ENCODE measurements at regions not wholly inside any gene's neighbourhood (a gene's known extent, or its start where the extent isn't known, plus 50 kb on each side); places are given as distances from the start of the nearest gene placed in this dataset.

DNA sequence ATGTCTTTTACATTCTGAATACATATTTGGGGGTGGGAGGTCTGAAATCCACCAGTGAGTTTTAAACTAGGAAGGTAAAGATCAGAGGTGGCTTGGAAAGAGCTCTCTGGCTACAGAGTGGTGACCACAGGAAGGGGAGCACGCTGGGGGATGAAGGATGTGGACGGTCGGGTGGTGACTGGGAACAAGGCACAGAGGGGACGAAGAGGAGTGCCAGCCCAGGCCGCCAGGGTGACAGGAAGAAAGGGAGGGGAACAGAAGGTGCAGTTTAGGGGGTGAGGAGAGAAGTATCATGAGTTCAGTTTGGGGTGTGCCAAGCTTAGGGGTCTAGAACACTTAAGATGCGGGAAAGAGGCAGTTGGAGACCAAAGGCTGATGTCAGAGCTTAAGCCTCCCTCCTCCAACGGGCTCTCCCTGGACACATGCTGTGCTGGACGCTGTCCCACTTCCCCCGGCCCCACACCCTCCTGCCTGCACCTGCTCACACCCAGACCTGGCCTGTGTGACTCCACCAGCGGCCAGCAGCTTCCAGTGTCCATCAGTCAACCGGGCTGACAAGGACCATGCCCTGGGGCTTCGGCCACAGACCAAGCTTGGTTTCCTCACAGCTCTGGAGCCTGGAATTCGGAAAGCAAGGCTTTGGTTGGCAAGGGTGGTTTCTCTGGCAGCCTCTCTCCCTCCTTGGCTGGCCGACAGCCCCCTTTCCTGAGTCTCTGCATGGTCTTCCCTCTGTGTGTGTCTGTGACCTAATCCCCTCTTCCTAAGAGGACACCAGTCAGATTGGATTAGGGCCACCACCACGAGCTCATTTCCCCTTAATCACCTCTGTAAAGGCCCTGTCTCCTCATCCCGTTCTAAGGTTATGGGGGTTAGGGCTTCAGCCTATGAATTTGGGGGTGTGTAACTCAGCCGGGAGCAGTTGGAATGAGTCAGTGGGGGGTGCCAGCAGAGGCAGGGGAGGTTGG is 120.4 kb upstream of the IQSEC1 start:
- DNase-seq: no peak
- H3K4me3 ChIP-seq: no peak overlapping the region
- no peaks in the 10 kb centered on the region for H3K36me3 ChIP-seq
- H3K9ac ChIP-seq (ENCODE audit: low read depth in 2 of 2, low read length in 2 of 2): no peak overlapping the region
- H3K9me3 ChIP-seq: no peaks in the 10 kb centered on the region
- TF ChIP-seq, protein P1, sequence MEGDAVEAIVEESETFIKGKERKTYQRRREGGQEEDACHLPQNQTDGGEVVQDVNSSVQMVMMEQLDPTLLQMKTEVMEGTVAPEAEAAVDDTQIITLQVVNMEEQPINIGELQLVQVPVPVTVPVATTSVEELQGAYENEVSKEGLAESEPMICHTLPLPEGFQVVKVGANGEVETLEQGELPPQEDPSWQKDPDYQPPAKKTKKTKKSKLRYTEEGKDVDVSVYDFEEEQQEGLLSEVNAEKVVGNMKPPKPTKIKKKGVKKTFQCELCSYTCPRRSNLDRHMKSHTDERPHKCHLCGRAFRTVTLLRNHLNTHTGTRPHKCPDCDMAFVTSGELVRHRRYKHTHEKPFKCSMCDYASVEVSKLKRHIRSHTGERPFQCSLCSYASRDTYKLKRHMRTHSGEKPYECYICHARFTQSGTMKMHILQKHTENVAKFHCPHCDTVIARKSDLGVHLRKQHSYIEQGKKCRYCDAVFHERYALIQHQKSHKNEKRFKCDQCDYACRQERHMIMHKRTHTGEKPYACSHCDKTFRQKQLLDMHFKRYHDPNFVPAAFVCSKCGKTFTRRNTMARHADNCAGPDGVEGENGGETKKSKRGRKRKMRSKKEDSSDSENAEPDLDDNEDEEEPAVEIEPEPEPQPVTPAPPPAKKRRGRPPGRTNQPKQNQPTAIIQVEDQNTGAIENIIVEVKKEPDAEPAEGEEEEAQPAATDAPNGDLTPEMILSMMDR (IDR thresholded peaks at IDR 0.05): no peak
- intact Hi-C loops (cut with DNase I): no loop called here
- no peaks in the 10 kb centered on the region for H3K27me3 ChIP-seq
- no peaks in the 10 kb centered on the region for H3K4me1 ChIP-seq
- no peak overlapping the region for H3K27ac ChIP-seq

DNA sequence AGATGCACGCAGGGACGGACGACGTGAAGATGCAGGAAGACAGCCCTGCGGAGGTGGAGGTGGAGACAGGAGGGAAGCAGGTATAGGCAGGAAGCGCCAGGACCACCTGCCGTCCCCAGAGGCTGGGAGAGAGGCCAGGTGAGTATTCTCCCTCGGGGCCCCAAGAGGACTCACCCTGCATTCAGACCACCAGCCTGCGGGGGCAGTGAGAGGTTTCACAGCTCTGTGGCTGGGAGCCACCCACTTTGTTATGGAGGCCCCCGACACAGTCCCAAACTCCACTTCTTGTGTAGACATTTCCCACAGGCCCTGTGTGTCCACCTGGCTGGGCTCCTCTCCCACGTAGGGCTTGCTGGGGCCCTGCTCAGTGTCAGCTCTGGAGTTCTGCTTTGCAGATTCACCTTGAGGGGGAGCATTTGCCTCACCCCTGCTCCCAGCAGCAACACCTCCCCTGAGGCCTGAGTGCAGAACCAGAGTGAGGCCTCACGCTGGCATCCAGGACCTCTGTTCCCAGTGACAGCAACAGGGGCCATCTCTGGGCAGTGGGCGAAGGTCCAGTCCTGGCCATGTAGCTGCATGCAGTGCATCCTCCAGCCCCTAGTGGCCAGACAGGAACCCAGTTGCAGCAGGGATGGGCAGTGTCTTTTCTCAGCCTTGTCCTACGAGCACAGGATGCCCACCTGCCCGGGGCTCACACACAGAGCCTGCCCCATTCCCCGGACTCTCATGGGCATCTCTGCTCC is 119.4 kb upstream of the IQSEC1 start:
- H3K9me3 ChIP-seq: no peaks in the 10 kb centered on the region
- H3K9ac ChIP-seq (ENCODE audit: low read depth in 2 of 2, low read length in 2 of 2): no peak overlapping the region
- TF ChIP-seq, protein P1 (IDR thresholded peaks at IDR 0.05): no peak
- DNase-seq: no peak
- H3K4me3 ChIP-seq: no peak overlapping the region
- no peaks in the 10 kb centered on the region for H3K27me3 ChIP-seq
- no peak overlapping the region for H3K27ac ChIP-seq
- intact Hi-C loops (cut with DNase I): no loop called here
- H3K36me3 ChIP-seq: no peaks in the 10 kb centered on the region
- no peaks in the 10 kb centered on the region for H3K4me1 ChIP-seq

DNA sequence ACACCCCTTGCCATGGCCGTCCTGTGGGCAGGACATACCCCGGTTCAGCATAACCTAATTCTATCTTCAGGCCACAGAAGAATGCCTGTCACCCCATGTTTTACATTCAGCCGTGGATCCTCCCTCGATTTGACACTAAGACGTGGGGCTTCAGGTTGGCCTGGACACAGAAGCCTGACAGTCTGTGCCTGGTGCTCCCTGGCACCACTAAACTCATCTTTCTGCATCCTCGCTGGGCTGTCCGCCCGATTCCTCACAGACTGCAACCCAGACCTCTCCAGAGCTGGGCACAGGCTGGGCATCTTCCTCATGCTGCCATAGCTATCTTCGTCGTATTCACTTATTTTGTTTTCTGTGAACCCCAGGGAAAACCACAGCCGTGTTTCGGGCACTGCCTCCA is 117.8 kb upstream of the IQSEC1 start:
- H3K9me3 ChIP-seq: no peaks in the 10 kb centered on the region
- intact Hi-C loops (cut with DNase I): no loop called here
- DNase-seq: no peak
- H3K27me3 ChIP-seq: no peaks in the 10 kb centered on the region
- no peak overlapping the region for H3K4me3 ChIP-seq
- no peak overlapping the region for H3K27ac ChIP-seq
- TF ChIP-seq, protein P1 (IDR thresholded peaks at IDR 0.05): no peak
- H3K36me3 ChIP-seq: no peaks in the 10 kb centered on the region
- H3K4me1 ChIP-seq: no peaks in the 10 kb centered on the region
- H3K9ac ChIP-seq (ENCODE audit: low read depth in 2 of 2, low read length in 2 of 2): no peak overlapping the region

DNA sequence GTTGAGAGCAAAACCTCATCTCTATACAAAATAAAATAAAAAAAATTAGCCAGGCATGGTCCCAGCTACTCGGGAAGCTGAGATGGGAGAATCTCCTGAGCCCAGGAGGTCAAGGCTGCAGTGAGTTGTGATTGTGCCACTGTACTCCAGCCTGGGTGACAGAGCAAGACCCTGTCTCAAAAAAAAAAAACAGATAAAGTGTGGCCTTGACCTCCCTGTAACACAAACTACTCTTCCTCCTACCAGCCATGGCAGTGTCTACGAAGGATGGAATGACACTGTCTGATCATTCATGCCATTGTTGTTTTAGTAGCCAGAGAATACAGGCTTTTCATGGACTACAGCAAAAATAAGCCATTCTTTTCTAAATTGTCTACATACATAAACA is 117.1 kb upstream of the IQSEC1 start:
- Histone ChIP-seq H3K9ac (ENCODE audit: low read depth in 2 of 2, low read length in 2 of 2) (no peak overlapping the region), H3K27me3 (no peaks in the 10 kb centered on the region), H3K27ac (no peak overlapping the region), H3K9me3 (no peaks in the 10 kb centered on the region), H3K4me1 (no peaks in the 10 kb centered on the region), H3K36me3 (no peaks in the 10 kb centered on the region), H3K4me3 (no peak overlapping the region)
- DNase-seq: no peak
- TF ChIP-seq, protein P1 (IDR thresholded peaks at IDR 0.05): no peak
- intact Hi-C loops (cut with DNase I): no loop called here

DNA sequence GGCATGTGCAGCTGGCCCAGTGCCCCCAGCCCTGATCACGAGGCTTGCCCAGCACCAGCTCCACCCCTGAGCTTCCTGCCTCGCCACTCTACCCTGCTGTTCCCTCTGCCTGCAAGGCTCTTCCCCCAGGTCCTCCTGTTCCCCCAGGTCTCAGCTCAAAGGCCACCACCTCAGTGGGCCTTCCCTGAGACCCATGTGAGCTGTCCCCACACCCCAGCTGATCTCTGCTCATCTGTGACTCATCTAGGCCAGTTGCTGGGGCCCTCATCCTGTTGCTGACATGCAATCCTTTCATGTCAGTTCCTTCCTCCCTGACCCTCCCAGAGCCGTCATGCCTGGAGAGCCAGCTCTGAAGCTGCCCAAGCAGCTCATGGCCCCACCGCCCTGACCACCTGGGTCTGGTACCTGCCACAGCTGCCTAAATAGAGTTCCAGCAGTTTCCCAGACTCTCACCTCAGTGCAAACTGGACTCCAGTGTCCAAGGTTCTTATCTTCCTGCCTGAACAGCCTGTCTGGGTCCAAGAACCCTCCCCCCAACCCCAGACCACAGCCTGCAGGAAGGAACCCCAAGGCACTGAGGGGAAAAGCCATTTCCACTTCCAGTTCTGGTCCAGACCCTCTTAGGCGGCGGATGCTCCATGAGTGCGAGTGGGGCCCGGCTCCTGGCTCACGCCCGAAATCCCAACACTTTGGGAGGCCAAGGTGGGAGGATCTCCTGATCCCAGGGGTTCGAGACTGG is 116.6 kb upstream of the IQSEC1 start:
- TF ChIP-seq, protein P1 (IDR thresholded peaks at IDR 0.05): no peak
- no peak overlapping the region for H3K4me3 ChIP-seq
- H3K4me1 ChIP-seq: no peaks in the 10 kb centered on the region
- intact Hi-C loops (cut with DNase I): no loop called here
- no peaks in the 10 kb centered on the region for H3K36me3 ChIP-seq
- H3K27ac ChIP-seq: no peak overlapping the region
- no peak overlapping the region for H3K9ac ChIP-seq (ENCODE audit: low read depth in 2 of 2, low read length in 2 of 2)
- no peak for DNase-seq
- H3K27me3 ChIP-seq: no peaks in the 10 kb centered on the region
- H3K9me3 ChIP-seq: no peaks in the 10 kb centered on the region
